OCI-LY3 (cell line): ENCODE measurements at regions not wholly inside any gene's neighbourhood (a gene's known extent, or its start where the extent isn't known, plus 50 kb on each side); places are given as distances from the start of the nearest gene placed in this dataset.

Experiments
- H2AFZ ChIP-seq: fragments of 200-600, 300-600 bp; shearing (Covaris generic); 2 replicates; pipeline ENCODE4 v1.6.0; 2014; ENCODE audit warnings: antibody characterized with exemption, low read depth, low read length
- H3K27ac ChIP-seq: fragments of 200-600, 300-600 bp; sonication (generic); 2 replicates; pipeline ENCODE4 v1.5.1; 2014; ENCODE audit warnings: mild to moderate bottlenecking, low read length, moderate library complexity, mixed read lengths
- H3K27me3 ChIP-seq: fragments of 200-600, 300-600 bp; sonication (generic); 2 replicates; pipeline ENCODE4 v1.6.1; 2014; ENCODE audit warnings: low read depth, low read length, mixed read lengths
- H3K36me3 ChIP-seq: fragments of 200-600, 300-600 bp; sonication (generic); replicated peaks from 2 replicates; pipeline ENCODE3; 2014; ENCODE audit warnings: low read depth, low read length, mixed read lengths
- H3K4me1 ChIP-seq: fragments of 300-600, 200-600 bp; sonication (generic); 2 replicates; pipeline ENCODE4 v1.6.1; 2014; ENCODE audit warnings: low read length, mixed read lengths
- H3K4me2 ChIP-seq: fragments of 200-600, 300-600 bp; sonication (generic); 2 replicates; pipeline ENCODE4 v1.6.1; 2014; ENCODE audit warnings: low read length, mixed read lengths
- H3K4me3 ChIP-seq: fragments of 300-600, 200-600 bp; sonication (generic); 2 replicates; pipeline ENCODE4 v1.5.1; 2014; ENCODE audit warnings: antibody characterized with exemption, mild to moderate bottlenecking, low read length, moderate library complexity
- H3K79me2 ChIP-seq: fragments of 300-600, 200-600 bp; shearing (Covaris generic); 2 replicates; pipeline ENCODE4 v1.6.1; 2014; ENCODE audit warnings: mild to moderate bottlenecking, low read length, mixed read lengths
- H3K9ac ChIP-seq: fragments of 300-600, 200-600 bp; shearing (Covaris generic); 2 replicates; pipeline ENCODE4 v1.6.0; 2014; ENCODE audit warnings: mild to moderate bottlenecking, low read length, moderate library complexity
- H3K9me3 ChIP-seq: fragments of 200-600, 300-600 bp; shearing (Covaris generic); 2 replicates; pipeline ENCODE4 v1.6.1; 2014; ENCODE audit warnings: low read length, mixed read lengths; ENCODE audit not compliant: insufficient read depth
- H4K20me1 ChIP-seq: fragments of 200-600, 300-600 bp; sonication (generic); 2 replicates; pipeline ENCODE4 v1.6.1; 2016; ENCODE audit warnings: low read length, mixed read lengths; ENCODE audit not compliant: insufficient read depth
- CTCF ChIP-seq: fragments of 200-600, 300-600 bp; sonication (generic); IDR thresholded peaks from 2 replicates; pipeline ENCODE4 v1.5.1; 2014; ENCODE audit warnings: antibody characterized with exemption, low read length, low read depth
- EZH2phosphoT487 ChIP-seq: fragments of 200-600 bp; shearing (Covaris generic); IDR thresholded peaks from 2 replicates; pipeline ENCODE4 v1.6.1; 2018; ENCODE audit warnings: antibody characterized with exemption, mixed run types, low read depth

- no peaks in the 10 kb centered on the region for H4K20me1 ChIP-seq
- H3K9ac ChIP-seq = no peak overlapping the region
- H3K4me1 ChIP-seq = no peaks in the 10 kb centered on the region
- H3K4me3 ChIP-seq = no peak overlapping the region
- H3K9me3 ChIP-seq = no peaks in the 10 kb centered on the region
- no peak overlapping the region for H3K4me2 ChIP-seq
- H3K27me3 ChIP-seq = no peaks in the 10 kb centered on the region
- no peak overlapping the region for H3K27ac ChIP-seq
- no peak overlapping the region for H2AFZ ChIP-seq
- TF ChIP-seq EZH2phosphoT487 (no peak), CTCF (no peak)
- H3K36me3 ChIP-seq = no peaks in the 10 kb centered on the region
- no peaks in the 10 kb centered on the region for H3K79me2 ChIP-seq
Observed at GRCh38 chr3:31311559-31311958, 221.2 kb upstream of the STT3B start.

GRCh38 chr3:31312400-31312799 lies 220.3 kb upstream of the STT3B start:
- Histone ChIP-seq H3K9me3 (no peaks in the 10 kb centered on the region), H3K4me2 (no peak overlapping the region), H3K27ac (no peak overlapping the region), H3K4me3 (no peak overlapping the region), H3K4me1 (no peaks in the 10 kb centered on the region), H3K9ac (no peak overlapping the region), H3K79me2 (no peaks in the 10 kb centered on the region), H2AFZ (no peak overlapping the region), H3K36me3 (no peaks in the 10 kb centered on the region), H3K27me3 (no peaks in the 10 kb centered on the region), H4K20me1 (no peaks in the 10 kb centered on the region)
- TF ChIP-seq CTCF = no peak
- TF ChIP-seq EZH2phosphoT487 = no peak

GRCh38 chr3:31314258-31314657 lies 218.5 kb upstream of the STT3B start:
- no peaks in the 10 kb centered on the region for H4K20me1 ChIP-seq
- no peaks in the 10 kb centered on the region for H3K79me2 ChIP-seq
- H3K4me2 ChIP-seq = no peak overlapping the region
- no peak overlapping the region for H3K4me3 ChIP-seq
- no peak overlapping the region for H3K9ac ChIP-seq
- H3K9me3 ChIP-seq = no peaks in the 10 kb centered on the region
- no peak overlapping the region for H2AFZ ChIP-seq
- H3K4me1 ChIP-seq = peaks cover under 1% of the 10 kb centered on the region; the same call in 1 of the 2 replicates
- no peak overlapping the region for H3K27ac ChIP-seq
- TF ChIP-seq EZH2phosphoT487 = no peak
- no peak for TF ChIP-seq CTCF
- no peaks in the 10 kb centered on the region for H3K36me3 ChIP-seq
- H3K27me3 ChIP-seq = no peaks in the 10 kb centered on the region

- H3K36me3 ChIP-seq = no peaks in the 10 kb centered on the region
- H4K20me1 ChIP-seq = no peaks in the 10 kb centered on the region
- TF ChIP-seq EZH2phosphoT487 (no peak), CTCF (no peak)
- H3K4me1 ChIP-seq = peaks cover 14% of the 10 kb centered on the region
- H3K4me2 ChIP-seq = no peak overlapping the region
- H3K79me2 ChIP-seq = no peaks in the 10 kb centered on the region
- H3K9me3 ChIP-seq = no peaks in the 10 kb centered on the region
- no peak overlapping the region for H3K27ac ChIP-seq
- H2AFZ ChIP-seq = no peak overlapping the region
- H3K27me3 ChIP-seq = no peaks in the 10 kb centered on the region
- H3K9ac ChIP-seq = no peak overlapping the region
- H3K4me3 ChIP-seq = no peak overlapping the region
Observed at GRCh38 chr3:31319332-31319731, 213.4 kb upstream of the STT3B start.
